Suprapubic skin (tissue), 4 donors: ENCODE measurements at regions not wholly inside any gene's neighbourhood (a gene's known extent, or its start where the extent isn't known, plus 50 kb on each side); places are given as distances from the start of the nearest gene placed in this dataset.

Experiments
- DNase-seq, 2 donors: peaks; one replicate each; pipeline ENCODE4 v3.0.0-alpha.2; 2019; ENCODE audit warnings: low spot score in 2 of 2
- H3K27ac ChIP-seq: fragments of 200-600 bp; sonication (generic); one replicate; pipeline ENCODE4 v1.5.1; 2019
- H3K27me3 ChIP-seq: fragments of 200-600 bp; sonication (generic); one replicate; pipeline ENCODE4 v1.5.1; 2019
- H3K36me3 ChIP-seq: fragments of 200-600 bp; sonication (generic); one replicate; pipeline ENCODE4 v1.5.1; 2019
- H3K4me1 ChIP-seq: fragments of 200-600 bp; sonication (generic); one replicate; pipeline ENCODE4 v1.5.1; 2019
- H3K4me3 ChIP-seq: fragments of 200-600 bp; sonication (generic); one replicate; pipeline ENCODE4 v1.5.1; 2019; ENCODE audit warnings: mild to moderate bottlenecking
- H3K9me3 ChIP-seq: fragments of 200-600 bp; sonication (generic); one replicate; pipeline ENCODE4 v1.5.1; 2019
- EP300 ChIP-seq: sonication (generic); formaldehyde crosslinking; IDR thresholded peaks from one replicate; pipeline ENCODE4 v1.6.1; 2017; ENCODE audit warnings: antibody characterized with exemption
- POLR2A ChIP-seq, 2 donors: fragments of 450-650 bp; IDR thresholded peaks; one replicate each; pipeline ENCODE4 v1.6.1; 2017; ENCODE audit warnings: antibody characterized with exemption in 2 of 2, mild to moderate bottlenecking in 2 of 2, moderate library complexity in 2 of 2
- POLR2AphosphoS5 ChIP-seq, 3 donors: sonication (generic); formaldehyde crosslinking; IDR thresholded peaks; one replicate each; pipeline ENCODE4 v1.6.1; 2017; ENCODE audit warnings: antibody characterized with exemption in 3 of 3
- WGBS: methylation state at CpG from one replicate; pipeline ENCODE4 v1.1.5; 2018; 5-methylcytosine and 5-hydroxymethylcytosine counted together
- TF ChIP-seq, protein P1 (sequence below), 2 donors: fragments of 200-600 bp in 1 of 2; fragments of 450-650 bp in 1 of 2; sonication (generic) in 1 of 2; IDR thresholded peaks; one replicate each; pipeline ENCODE4 v1.5.1; 2016 to 2019; ENCODE audit warnings: antibody characterized with exemption in 2 of 2, mild to moderate bottlenecking in 1 of 2, moderate library complexity in 1 of 2

DNA sequence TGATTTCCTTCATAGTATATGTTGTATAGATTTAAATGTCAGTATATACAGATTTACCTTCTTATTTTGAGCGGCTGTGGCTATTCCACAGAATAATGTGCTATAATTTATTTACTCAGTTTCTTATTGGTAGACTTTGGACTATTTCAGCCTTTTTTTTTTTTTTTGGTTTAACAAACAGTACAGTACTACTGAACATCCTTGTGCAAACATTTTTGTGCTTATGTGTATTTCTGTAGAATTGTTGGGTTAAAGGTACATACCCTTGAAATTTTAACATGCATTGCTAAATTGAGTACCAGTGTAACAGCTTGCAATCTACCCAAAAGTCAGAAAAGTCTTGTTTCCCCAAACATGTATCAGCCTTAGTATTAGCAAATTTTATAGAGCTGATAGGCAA lies 68.8 kb downstream of the HHEX start:
- no peaks in the 10 kb centered on the region for H3K9me3 ChIP-seq
- H3K4me3 ChIP-seq = no peak overlapping the region
- no peaks in the 10 kb centered on the region for H3K27me3 ChIP-seq
- DNase-seq = no peak
- WGBS = 93% methylated on average over 1 of the region's 1 CpG
- TF ChIP-seq POLR2AphosphoS5 (IDR thresholded peaks at IDR 0.05) (no peak), POLR2A (IDR thresholded peaks at IDR 0.05) (no peak), EP300 (no peak)
- TF ChIP-seq, protein P1, sequence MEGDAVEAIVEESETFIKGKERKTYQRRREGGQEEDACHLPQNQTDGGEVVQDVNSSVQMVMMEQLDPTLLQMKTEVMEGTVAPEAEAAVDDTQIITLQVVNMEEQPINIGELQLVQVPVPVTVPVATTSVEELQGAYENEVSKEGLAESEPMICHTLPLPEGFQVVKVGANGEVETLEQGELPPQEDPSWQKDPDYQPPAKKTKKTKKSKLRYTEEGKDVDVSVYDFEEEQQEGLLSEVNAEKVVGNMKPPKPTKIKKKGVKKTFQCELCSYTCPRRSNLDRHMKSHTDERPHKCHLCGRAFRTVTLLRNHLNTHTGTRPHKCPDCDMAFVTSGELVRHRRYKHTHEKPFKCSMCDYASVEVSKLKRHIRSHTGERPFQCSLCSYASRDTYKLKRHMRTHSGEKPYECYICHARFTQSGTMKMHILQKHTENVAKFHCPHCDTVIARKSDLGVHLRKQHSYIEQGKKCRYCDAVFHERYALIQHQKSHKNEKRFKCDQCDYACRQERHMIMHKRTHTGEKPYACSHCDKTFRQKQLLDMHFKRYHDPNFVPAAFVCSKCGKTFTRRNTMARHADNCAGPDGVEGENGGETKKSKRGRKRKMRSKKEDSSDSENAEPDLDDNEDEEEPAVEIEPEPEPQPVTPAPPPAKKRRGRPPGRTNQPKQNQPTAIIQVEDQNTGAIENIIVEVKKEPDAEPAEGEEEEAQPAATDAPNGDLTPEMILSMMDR (IDR thresholded peaks at IDR 0.05) = no peak
- H3K4me1 ChIP-seq = no peaks in the 10 kb centered on the region
- H3K27ac ChIP-seq = no peak overlapping the region
- no peaks in the 10 kb centered on the region for H3K36me3 ChIP-seq

GRCh38 chr10:92760609-92761008 lies 70.9 kb downstream of the HHEX start:
- Histone ChIP-seq H3K36me3 (no peaks in the 10 kb centered on the region), H3K4me1 (no peaks in the 10 kb centered on the region), H3K27ac (no peak overlapping the region), H3K9me3 (no peaks in the 10 kb centered on the region), H3K27me3 (no peaks in the 10 kb centered on the region), H3K4me3 (no peak overlapping the region)
- 30% methylated on average over 1 of the region's 1 CpG for WGBS
- DNase-seq = no peak
- no peak for TF ChIP-seq POLR2A (IDR thresholded peaks at IDR 0.05)
- TF ChIP-seq, protein P1 (IDR thresholded peaks at IDR 0.05) = no peak

DNA sequence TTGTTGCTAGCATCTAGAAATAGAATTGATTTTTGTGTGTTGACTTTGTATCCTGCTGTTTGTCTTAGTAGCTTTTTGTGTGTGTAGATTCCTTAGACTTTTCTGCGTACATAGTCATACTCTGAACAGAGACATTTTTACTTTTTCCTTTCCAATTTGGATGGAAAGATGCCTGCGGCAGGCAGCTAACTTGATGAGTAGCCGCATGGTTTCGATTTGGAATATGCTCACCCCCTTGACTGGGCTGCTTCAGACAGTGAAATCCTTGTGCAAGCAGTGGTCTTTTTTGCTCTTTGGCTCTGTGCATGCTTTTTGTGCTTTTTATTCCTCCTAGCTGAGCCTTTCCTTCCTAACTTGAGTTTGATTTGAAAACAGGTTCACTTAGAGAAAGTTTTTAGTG lies 71.8 kb downstream of the HHEX start:
- H3K4me3 ChIP-seq = no peak overlapping the region
- no peaks in the 10 kb centered on the region for H3K9me3 ChIP-seq
- no peaks in the 10 kb centered on the region for H3K36me3 ChIP-seq
- H3K27ac ChIP-seq = no peak overlapping the region
- no peak for DNase-seq
- no peaks in the 10 kb centered on the region for H3K4me1 ChIP-seq
- H3K27me3 ChIP-seq = no peaks in the 10 kb centered on the region
- WGBS = 82% methylated on average over 4 of the region's 4 CpGs
- TF ChIP-seq EP300 (no peak), POLR2A (IDR thresholded peaks at IDR 0.05) (no peak), POLR2AphosphoS5 (IDR thresholded peaks at IDR 0.05) (no peak)
- TF ChIP-seq, protein P1 (IDR thresholded peaks at IDR 0.05) = no peak

GRCh38 chr10:92763634-92764155 lies 73.9 kb downstream of the HHEX start:
- Histone ChIP-seq H3K4me3 (no peak overlapping the region), H3K36me3 (no peaks in the 10 kb centered on the region), H3K27me3 (no peaks in the 10 kb centered on the region), H3K9me3 (no peaks in the 10 kb centered on the region), H3K4me1 (no peaks in the 10 kb centered on the region), H3K27ac (no peak overlapping the region)
- WGBS = 80% methylated on average over 4 of the region's 4 CpGs
- no peak for TF ChIP-seq POLR2AphosphoS5 (IDR thresholded peaks at IDR 0.05)
- TF ChIP-seq EP300 = no peak
- TF ChIP-seq POLR2A (IDR thresholded peaks at IDR 0.05) = no peak
- TF ChIP-seq, protein P1 (IDR thresholded peaks at IDR 0.05) = no peak
- DNase-seq = no peak

- H3K9me3 ChIP-seq = no peaks in the 10 kb centered on the region
- H3K27me3 ChIP-seq = no peaks in the 10 kb centered on the region
- H3K4me1 ChIP-seq = no peaks in the 10 kb centered on the region
- H3K36me3 ChIP-seq = no peaks in the 10 kb centered on the region
- H3K4me3 ChIP-seq = no peak overlapping the region
- 93% methylated on average over 2 of the region's 2 CpGs for WGBS
- no peak overlapping the region for H3K27ac ChIP-seq
- TF ChIP-seq, protein P1 (IDR thresholded peaks at IDR 0.05) = no peak
- no peak for TF ChIP-seq POLR2A (IDR thresholded peaks at IDR 0.05)
- no peak for TF ChIP-seq POLR2AphosphoS5 (IDR thresholded peaks at IDR 0.05)
- TF ChIP-seq EP300 = no peak
- DNase-seq = no peak
These were observed 76.7 kb downstream of the HHEX start for GRCh38 chr10:92766451-92766850.
